Gastroesophageal sphincter (tissue), 3 donors: ENCODE measurements at regions not wholly inside any gene's neighbourhood (a gene's known extent, or its start where the extent isn't known, plus 50 kb on each side); places are given as distances from the start of the nearest gene placed in this dataset.
"Not testable (repeated sequence)": the region's sequence is repeated elsewhere in the genome, so short reads cannot be mapped to it uniquely, and the experiment has no call there.

ENCODE experiments used
- EP300 ChIP-seq: sonication (generic); formaldehyde crosslinking; IDR thresholded peaks from one replicate; pipeline ENCODE4 v1.6.1; 2017; ENCODE audit warnings: antibody characterized with exemption, mild to moderate bottlenecking
- POLR2AphosphoS5 ChIP-seq: sonication (generic); formaldehyde crosslinking; IDR thresholded peaks from one replicate; pipeline ENCODE4 v1.6.1; 2017; ENCODE audit warnings: antibody characterized with exemption
- TF ChIP-seq, protein P1 (sequence below), 4 experiments: fragments of 200-600 bp in 2 of 4; fragments of 450-650 bp in 2 of 4; sonication (generic) in 1 of 4; IDR thresholded peaks; one replicate each; pipeline ENCODE4 v1.5.1; 2017 to 2019; ENCODE audit warnings: antibody characterized with exemption in 4 of 4, mild to moderate bottlenecking in 2 of 4, moderate library complexity in 2 of 4

DNA sequence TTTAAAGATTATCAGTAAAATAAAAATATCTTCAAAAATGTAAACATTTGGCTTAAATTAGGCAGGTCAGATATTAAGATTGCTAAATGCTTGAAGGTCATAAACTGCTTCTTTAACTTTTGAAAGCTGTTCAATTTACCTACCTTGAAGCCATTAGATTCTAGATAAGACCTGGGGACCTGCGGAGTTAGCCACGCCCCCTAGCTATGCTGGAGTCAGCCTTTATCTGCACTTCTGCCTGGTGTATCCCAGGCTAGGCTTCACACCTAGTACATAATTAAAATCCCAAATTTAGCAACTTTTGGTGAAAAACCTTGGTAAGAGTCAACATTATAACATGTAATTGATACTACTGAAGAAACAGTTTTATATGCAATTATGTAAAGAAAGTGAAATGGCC lies 89.9 kb upstream of the PRSS3 start:
- TF ChIP-seq, protein P1, sequence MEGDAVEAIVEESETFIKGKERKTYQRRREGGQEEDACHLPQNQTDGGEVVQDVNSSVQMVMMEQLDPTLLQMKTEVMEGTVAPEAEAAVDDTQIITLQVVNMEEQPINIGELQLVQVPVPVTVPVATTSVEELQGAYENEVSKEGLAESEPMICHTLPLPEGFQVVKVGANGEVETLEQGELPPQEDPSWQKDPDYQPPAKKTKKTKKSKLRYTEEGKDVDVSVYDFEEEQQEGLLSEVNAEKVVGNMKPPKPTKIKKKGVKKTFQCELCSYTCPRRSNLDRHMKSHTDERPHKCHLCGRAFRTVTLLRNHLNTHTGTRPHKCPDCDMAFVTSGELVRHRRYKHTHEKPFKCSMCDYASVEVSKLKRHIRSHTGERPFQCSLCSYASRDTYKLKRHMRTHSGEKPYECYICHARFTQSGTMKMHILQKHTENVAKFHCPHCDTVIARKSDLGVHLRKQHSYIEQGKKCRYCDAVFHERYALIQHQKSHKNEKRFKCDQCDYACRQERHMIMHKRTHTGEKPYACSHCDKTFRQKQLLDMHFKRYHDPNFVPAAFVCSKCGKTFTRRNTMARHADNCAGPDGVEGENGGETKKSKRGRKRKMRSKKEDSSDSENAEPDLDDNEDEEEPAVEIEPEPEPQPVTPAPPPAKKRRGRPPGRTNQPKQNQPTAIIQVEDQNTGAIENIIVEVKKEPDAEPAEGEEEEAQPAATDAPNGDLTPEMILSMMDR (IDR thresholded peaks at IDR 0.05): not testable (repeated sequence)
- not testable (repeated sequence) for TF ChIP-seq POLR2AphosphoS5, EP300
